SK-N-MC (cell line): ENCODE measurements at regions not wholly inside any gene's neighbourhood (a gene's known extent, or its start where the extent isn't known, plus 50 kb on each side); places are given as distances from the start of the nearest gene placed in this dataset.

Experiments used
- EZH2 ChIP-seq: fragments of 200-600 bp; sonication (generic); IDR thresholded peaks from one replicate; pipeline ENCODE4 v1.6.1; 2017; ENCODE audit warnings: antibody characterized with exemption
- POLR2AphosphoS5 ChIP-seq: IDR thresholded peaks from 2 replicates; pipeline ENCODE4 v1.6.1; 2012; ENCODE audit warnings: mild to moderate bottlenecking, low read depth, low read length, borderline replicate concordance

- TF ChIP-seq POLR2AphosphoS5 (no peak), EZH2 (no peak)
Observed at GRCh38 chr6:79410806-79411205, 126.4 kb downstream of the LCA5 start.
